Femur (tissue), 1 donor: ENCODE measurements at regions not wholly inside any gene's neighbourhood (a gene's known extent, or its start where the extent isn't known, plus 50 kb on each side); places are given as distances from the start of the nearest gene placed in this dataset.

Experiments used
- DNase-seq: peaks from one replicate; pipeline ENCODE4 v3.0.0-alpha.2; 2017

DNA sequence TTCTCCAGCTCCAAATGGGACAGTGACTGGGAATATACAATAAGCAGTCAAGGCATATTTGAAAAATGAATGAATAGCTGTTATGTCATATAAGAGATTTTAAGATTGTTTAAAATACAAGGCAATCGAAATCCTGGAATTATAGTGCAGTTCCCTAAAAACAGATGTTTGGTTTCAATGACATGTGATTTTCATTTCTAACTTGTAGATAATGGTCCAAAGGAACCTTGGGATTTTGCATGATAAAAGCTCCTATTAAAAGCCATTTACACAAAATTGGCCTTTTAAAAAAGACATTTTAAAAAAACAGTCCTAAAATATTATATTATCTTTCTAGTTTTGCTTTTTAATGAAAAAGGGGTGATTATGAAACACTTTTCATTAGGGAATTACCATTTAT is 905.1 kb downstream of the GALC start:
- DNase-seq, result no peak

DNA sequence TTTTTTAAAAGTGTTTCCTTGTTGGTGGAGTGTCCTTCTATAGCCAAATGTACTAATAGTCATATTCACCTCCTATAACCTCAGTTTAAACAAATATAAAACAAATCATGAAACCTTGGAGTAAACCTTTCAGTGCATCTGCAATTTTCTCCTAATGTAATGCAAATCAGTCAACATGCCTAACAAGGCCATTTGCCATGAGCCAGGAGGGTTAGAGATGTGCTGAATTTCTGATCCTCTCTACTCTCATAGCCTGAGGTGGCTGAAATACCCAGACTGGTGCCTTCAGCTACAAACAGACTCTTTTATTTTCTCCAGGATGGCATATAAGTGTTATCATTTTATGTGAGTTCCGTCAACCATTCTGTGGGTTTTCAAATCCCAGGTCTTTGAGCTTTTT is 908.1 kb downstream of the GALC start:
- no peak for DNase-seq

DNA sequence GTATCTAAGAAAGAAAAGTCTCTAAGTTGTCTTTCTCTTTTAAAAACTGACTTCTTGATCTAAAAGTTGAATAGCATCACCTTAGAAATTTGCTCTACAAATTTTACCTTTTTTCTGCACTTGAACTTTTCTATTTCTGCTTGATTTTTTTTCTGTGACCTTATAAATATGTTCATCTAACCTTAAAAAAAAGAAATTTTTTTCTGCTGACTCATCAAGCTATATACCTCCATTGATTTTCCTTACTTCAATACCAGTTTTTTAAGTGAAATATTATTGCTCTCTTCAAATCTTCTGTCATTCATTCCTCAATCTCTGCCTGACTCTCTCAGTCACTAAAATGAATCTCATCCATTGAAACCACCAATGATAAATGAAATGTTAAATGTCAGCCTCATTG is 910.1 kb downstream of the GALC start:
- DNase-seq, result no peak

DNA sequence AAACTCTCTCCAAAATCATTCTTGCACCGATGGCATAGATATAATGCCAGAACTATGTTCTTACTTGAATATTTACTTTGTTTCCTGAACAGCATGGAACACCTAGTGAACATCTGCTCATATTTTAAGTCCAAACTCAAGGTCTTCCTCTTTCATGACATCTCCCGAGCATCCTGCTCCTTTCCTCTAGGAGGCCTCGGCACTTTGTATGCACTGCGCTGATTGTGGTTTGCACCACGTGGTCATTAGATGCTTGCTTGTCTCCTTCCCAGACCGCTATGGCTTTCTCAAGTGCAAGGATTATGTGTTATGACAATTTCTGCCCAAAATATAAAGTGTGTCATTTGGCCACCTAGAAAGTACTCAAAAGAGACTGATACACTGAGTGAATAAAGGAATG is 912.0 kb downstream of the GALC start:
- no peak for DNase-seq

DNA sequence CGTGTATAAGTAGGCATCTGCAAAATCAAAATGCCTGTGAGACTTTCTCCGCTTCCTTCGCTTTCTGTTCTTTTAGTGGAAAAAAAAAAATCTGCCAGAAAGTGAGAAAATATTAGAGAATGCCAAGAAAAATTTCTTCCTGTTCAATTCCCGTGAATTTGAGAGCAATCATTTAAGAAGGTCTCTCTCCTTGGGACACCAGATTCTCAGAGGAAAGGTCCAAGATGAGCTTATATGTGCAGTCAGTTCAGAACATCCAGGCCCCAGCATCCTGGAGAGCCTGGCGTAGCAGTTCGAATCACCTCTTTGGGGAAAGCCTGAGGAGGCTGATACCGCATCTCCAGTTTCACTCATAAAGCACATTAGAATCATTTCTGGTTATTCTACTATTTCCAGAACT is 912.8 kb downstream of the GALC start:
- DNase-seq, result peak; percentile 50

DNA sequence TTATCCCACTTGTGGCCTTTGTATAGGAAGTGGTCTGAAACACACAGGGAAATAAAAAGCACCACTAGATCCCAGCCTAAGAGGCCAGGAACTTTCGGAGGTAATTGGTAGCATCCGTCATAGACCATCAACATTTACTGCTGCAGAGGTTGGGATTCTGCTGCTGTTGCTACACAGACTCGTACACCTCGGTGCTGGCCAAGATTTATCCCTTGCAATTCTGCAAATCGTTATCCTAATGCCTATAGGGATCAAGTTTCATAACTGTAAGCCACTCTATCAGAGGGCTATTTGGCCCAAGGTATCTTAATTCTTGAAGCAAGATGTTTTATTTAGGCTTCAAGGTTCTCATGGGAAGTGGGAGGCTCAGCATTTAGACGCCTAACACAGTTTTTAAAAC is 913.6 kb downstream of the GALC start:
- DNase-seq, result peak; percentile 58

DNA sequence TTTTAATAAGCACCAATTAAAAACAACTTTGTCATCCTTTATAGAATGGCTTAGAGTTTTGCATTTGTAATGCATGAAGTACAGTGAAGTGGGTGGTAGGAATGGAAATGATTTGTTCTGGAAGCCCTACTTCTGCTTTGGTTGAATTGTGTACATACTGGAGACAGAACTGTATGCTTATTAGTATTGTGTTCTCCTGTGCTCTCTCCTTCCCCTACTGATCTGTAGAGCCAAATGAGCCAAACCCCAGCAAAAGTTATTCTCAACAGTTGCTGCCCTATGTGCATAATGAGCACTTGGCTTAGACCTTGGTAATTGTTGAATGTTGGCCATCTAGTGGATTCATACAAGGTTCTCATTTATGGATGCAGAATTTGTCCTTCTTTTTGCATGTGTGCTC is 916.1 kb downstream of the GALC start:
- no peak for DNase-seq

DNA sequence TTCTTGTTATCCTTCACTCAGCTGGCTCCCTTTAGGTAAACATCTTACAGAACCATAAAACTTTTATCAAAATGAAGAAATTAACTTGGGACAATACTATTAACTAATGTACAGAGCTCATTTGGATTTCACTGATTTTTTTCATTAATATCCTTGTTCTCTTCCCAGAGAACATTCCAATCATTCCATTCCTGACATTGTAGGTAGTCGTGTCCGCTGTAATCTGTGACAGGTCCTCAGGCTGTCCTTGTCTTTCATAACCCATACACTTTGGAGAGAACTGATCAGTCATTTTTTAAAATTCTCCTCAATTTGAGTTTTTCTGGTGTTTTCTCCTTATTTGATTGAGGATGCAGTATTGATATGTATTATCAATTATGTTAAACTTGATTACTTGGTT is 916.8 kb downstream of the GALC start:
- DNase-seq, result no peak

DNA sequence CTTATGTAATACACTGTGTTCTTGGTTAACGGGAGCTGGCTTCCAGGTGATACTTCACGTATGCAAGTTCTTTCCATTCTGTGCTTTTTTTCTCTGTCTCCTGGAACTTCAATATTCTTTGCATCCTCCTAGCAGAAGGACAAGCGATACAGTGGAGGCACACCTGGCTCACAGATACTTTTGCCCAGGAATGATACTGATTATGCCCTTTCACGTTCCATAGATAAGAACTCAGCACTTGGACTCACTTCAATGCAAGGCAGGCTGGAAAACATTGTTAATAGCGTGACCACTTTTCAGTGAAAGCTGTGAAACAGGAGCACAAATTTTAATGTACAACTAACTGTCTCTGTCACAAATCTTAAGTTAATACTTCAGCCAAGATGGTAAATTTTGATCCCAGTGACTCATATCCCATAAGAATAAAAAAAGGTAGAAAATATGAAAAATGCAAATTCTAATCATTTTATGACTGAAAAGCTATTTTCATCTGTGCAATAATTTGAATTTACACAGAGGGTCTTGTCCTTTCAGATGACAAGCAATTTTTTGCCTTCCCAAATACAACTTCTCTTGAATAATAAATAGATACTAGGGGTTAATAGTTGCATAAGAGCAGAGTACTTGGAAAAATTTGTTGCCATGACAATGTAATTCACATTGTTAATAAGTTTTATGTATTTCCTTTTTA is 919.0 kb downstream of the GALC start:
- DNase-seq, result no peak

DNA sequence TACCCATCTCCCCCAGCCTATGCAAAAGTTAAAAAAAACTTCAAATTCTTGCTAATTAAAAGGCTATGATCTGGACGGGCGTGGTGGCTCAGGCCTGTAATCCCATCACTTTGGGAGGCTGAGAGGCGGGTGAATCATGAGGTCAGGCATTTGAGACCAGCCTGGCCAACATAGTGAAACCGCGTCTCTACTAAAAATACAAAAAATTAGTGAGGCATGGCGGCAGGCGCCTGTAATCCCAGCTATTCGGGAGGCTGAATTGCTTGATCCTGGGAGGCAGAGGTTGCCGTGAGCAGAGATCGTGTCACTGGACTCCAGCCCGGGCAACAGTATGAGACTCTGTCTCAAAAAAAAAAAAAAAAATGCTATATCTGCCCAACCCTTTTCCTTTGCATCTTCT is 925.4 kb downstream of the GALC start:
- DNase-seq, result no peak

DNA sequence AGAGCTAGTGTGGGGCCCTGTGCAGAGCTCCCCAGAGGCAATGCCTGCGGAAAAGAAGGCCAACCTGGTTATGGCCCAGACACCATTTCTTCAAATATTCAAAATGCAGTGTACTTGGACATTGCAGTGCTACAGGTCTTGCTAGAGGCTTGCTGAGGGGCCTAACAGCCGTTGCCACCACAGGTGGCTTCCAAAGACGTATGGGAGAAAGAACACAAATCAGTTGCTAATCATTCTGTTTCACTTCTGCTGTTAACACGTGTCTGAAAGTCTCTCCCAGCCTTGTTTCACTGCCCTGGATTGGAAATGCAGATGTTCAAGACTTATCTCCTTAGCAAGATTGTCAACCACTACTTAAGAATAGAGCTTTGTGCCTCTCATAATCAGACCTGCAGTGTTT is 925.9 kb downstream of the GALC start:
- DNase-seq, result no peak

DNA sequence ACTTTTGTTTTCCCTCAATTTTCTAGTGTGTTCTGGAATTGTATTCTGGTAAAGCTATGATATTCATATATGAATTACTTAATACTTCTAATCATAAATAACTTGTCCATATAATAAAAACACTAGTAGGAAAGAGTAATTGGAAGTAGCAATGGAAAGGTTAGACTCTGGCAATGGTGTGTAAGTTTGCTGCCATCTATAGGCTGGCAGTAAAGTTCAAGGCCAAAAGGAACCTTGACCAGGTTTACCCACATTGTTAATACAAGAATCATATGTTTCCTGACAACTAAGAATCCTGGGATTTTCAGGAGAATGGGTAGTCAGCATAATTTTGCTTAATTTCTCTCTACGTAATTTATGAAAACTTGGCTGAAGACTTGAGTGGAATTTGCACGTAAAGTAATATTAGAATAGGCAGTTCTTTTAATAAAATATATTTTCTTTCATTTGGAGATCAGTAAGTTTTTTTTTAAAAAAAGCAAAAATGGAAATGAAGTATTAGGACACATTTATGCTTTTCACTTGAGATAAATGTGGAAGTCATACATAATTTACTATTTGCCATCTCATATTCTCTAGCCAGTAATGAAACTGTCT is 926.7 kb downstream of the GALC start:
- DNase-seq, result no peak

DNA sequence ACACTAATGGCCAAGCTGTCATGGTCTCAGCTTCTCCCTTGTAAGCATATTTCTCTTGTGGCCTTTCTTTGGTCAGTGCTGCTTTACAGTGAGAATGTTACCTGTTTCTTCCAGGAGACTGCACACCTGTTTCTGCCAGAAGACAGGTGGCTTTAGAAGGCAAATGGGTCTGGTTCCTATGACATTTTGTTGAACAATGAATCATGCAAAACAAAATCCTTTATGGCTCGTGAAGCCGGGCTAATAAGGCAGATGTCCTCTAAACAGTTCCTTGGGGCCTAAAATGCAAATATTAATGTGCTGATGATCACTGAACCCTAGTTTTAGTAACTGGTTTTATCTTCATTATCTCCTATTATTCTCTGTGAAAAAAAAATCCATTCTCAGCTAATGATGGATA is 927.6 kb downstream of the GALC start:
- no peak for DNase-seq

DNA sequence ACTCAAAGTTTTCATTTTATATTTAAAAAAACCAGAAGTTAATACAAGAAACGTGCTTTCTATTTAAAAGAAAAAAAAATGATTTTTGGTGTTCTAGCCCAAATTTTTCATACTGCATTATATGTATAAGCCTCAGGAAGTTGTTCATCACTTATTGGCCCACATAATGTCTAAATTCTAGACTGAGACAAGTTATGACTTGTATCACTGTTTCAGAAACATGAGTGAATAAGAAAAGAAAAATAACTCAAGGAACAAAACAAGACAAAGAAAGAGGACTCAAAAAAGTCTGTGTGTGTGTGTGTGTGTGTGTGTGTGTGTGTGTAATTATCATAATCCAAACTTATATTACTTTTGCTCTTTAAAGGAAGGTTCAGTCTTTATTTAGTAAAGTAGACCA is 929.8 kb downstream of the GALC start:
- DNase-seq, result no peak

DNA sequence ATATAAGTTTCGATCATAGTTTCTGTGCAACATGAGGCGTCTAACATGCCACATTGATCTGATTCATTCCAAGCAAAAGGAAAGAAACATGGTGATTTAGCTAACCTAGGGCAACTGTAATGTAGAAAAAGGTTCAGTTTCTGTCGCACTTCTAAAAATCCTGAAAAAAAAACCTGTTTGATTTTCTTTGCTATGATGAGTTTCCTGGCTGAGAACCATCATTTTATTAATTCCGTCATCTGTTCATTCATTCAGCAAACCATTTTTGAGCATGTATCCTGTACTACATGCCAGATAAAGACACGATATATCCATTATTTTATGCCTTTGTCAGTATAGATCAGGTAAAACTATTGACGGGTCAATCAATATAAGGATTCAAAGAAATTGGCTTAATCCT is 932.6 kb downstream of the GALC start:
- no peak for DNase-seq

DNA sequence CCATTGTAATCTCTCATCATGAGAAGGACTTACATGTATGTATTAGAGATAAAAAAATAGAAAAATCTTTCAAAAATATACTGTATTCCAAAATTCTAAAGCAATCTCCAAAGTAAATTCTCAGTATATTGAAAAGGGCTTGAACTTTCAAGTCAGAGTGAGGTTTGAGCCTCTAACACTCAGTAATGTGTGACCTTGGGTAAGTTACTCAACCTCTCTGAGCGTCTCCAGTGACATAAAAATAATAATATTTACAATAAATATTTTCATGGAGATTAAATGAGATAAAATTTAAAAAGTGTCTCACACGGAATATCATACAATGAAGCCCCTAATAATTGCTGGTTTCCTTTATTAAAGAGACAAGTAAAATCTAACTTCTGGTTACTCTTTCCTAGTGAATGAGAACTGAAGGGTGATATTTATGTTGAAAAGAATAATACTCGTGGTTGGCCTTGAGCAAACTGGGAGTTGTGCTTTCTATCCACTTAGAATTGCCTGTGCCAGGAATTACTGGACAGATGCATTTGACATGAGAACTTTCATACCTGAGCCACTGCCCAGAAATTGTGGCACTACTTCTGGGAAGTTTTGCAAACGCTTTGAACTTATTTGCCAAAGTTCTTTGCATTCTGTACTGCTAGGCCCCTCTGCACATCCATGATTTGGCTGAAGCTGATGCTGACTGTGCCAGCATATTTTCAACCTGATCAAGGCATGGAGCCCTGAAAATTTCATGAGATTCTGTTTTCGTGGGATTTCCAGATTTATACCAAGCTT is 933.7 kb downstream of the GALC start:
- DNase-seq, result peak; percentile 74

DNA sequence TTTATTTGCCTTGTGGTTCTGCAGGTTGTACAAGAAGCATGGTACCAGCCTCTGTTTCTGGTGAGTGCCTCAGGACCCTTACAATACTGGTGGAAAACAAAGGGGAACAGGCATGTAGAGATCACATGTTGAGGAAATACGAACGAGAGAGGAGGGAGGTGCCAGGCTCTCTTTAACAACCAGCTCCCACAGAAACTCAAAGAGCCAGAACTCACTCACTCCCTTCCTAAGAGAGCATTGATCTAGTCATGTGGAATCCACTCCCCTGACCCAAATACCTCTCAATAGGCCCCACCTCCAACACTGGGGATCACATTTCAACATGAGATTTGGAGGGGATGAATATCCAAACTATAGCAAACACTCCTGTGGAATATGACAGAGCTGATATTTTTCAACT is 938.0 kb downstream of the GALC start:
- DNase-seq, result no peak

DNA sequence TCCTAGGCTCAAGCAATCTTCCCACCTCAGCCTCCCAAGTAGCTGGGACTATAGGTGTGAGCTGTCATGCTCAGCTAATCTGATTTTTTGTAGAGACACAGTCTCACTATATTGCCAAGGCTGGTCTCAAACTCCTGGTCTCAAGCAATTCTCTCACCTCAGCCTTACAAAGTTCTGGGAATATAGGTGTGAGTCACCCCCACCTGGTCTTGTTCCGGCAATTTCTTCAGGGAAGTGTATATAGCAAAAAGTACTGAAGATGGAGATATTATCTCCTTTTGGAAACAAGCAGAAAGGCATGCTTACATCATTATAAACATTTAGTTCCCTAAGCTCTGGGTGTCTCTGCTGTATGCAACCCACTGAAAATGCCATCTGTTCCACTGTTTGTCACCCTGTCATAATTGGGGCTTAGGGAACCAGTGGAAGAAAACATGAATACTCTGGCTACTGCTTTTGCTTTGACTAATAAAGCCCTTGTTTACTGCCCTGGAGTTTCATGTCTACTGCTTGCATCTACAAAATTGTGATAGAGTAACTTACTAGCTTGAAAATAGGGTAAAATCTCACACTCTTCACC is 940.2 kb downstream of the GALC start:
- DNase-seq, result no peak

DNA sequence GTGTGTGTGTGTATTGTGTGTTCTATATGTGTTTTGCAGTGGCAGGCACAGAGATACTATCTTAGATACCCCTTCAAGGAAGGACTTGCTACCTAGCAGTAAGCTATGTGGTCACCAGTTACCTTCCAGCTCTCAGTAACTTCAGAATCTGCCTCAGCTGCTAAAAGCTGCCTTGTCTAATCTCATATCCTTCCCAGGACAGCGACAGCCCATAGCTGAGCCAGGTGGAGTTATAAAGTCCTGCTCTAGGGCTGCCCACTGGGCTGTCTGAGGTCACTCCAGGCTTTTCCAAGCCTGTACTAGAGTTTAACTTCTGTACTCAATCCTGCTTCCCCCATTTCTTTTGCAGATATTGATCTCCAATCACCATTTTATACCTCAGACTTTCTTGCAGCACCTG is 942.6 kb downstream of the GALC start:
- DNase-seq, result no peak

DNA sequence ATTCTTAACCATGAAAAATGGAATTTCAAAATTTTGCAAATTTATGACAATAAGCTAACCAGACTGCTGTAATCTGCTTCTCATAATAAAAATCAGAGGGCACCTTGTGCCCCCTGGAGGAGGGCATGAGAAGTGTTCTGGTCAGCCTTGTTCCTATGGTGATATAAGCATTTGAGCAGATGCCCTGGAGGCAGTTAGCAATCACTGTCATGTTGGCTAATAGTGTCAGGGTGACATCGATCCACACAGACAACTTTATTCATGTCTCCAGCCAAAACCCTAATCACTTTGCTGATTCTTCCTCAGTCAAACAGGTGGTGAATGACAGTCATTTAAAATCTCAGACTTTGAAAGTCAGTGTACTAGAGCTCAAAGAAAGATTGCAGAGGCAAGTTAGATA is 943.0 kb downstream of the GALC start:
- DNase-seq, result no peak

DNA sequence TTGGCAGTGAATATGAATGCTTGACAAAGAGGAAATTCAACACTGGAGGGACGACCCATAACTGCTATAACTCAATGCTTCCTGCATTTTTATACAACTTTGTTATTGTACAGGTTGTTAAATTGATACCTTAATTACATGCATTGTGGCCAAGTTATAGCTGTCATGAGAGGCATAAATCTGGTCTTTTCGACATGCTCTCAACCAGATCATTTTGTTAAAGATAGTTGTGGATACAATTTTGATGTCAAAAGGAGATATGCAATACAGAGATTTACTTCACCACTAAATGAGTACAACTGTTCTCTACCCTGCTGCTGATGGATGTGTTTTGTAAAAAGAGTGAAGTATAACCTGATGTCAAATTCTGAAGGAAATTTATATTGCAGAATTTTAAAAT is 946.0 kb downstream of the GALC start:
- DNase-seq, result no peak

DNA sequence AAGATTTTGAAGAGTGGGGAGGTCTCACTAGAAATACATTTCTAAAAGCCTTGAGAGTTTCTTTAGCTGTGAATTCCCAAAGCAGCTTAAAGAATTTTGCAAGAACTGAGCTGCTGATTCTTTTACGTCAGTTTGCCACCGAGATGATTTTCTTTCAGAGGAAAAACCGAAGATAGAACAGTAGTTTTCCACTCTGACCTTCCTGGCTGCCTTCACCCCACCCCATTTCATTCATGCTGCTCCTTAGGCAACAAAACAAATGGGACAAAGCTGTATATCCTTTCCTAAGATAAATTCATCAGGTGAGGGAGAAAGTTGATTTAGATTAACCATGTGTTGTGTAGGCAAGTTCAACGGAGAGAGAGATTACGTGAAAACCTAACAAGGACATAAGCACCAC is 947.0 kb downstream of the GALC start:
- no peak for DNase-seq

DNA sequence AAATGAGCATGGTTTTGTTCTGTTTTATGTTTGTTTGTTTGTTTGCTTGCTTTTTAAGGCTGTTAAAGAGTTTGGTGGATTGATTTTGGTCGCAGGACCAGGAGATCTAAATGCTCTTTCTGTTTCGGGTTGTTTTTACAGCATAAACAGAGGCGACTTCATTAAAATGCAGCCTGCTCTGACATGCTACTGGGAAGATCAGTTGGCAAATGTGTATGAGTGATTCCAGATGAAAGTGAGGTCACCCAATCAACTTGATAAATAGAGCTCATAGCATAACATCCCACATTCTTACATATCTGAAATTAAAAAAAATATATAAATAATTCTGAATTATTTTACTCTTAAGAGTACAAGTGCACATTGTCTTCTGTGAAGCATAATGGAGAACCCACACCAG is 947.7 kb downstream of the GALC start:
- DNase-seq, result no peak

DNA sequence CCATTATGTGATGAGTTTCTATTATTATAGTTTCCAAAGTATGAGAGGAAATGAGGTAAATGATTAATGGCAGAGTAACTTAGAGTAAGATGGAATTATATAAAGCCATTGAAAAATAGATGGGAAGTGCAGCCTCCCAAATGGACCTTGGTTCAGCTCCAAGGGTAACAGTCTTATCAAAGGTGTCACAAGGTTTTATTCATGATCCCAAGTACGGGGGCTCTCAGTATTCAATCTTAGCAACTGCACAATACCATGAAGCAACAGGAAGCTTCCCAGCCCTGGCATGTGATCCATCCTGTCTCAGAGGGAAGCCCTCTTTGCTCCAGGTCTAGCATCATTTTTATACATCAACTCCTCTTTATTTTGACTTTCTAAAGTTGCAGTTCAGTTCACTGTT is 948.2 kb downstream of the GALC start:
- no peak for DNase-seq
